HUES48 (cell line): ENCODE measurements at regions not wholly inside any gene's neighbourhood (a gene's known extent, or its start where the extent isn't known, plus 50 kb on each side); places are given as distances from the start of the nearest gene placed in this dataset.

Source experiments
- H3K27ac ChIP-seq: one replicate; pipeline ENCODE4 v1.7.0; 2013; ENCODE audit warnings: low read depth, low read length, inconsistent platforms
- H3K27me3 ChIP-seq: 2 replicates; pipeline ENCODE4 v1.6.1; 2013; ENCODE audit warnings: mild to moderate bottlenecking, low read length; ENCODE audit not compliant: control insufficient read depth, insufficient read depth
- H3K36me3 ChIP-seq: 2 replicates; pipeline ENCODE4 v1.6.1; 2013; ENCODE audit warnings: low read length; ENCODE audit not compliant: control insufficient read depth, insufficient read depth
- H3K4me1 ChIP-seq: 2 replicates; pipeline ENCODE4 v1.6.1; 2013; ENCODE audit warnings: mild to moderate bottlenecking, low read length; ENCODE audit not compliant: control insufficient read depth, insufficient read depth
- H3K4me3 ChIP-seq: 2 replicates; pipeline ENCODE4 v1.5.1; 2013; ENCODE audit warnings: mild to moderate bottlenecking, low read depth, low read length
- H3K9ac ChIP-seq: 2 replicates; pipeline ENCODE4 v1.6.1; 2013; ENCODE audit warnings: mild to moderate bottlenecking, low read depth, low read length, moderate library complexity
- H3K9me3 ChIP-seq: 2 replicates; pipeline ENCODE4 v1.6.1; 2013; ENCODE audit warnings: low read length; ENCODE audit not compliant: control insufficient read depth, insufficient read depth

DNA sequence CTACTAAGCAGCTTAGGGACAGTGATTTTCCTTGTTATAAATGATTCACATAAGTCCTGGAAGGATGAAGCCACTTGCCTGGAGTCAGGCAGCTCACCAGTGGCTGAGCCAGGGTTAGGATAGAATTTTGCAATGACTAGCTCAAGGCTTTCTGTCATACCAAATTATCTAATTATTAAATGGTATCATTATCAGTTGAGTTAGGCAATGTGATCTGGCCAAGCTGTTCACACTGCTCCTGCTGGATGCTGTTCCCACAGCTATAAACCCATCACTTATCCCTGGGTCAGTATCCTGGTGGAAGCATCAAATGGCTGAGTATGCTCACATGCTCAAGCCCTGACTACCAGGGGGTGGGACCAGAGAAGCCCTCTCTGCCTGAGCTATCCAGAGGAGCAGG, 235.2 kb downstream of the MTX2 start:
- Histone ChIP-seq H3K36me3 (no peaks in the 10 kb centered on the region), H3K4me3 (no peak overlapping the region), H3K4me1 (no peaks in the 10 kb centered on the region), H3K27ac (no peak overlapping the region), H3K9ac (no peak overlapping the region), H3K9me3 (no peaks in the 10 kb centered on the region), H3K27me3 (peaks cover 8% of the 10 kb centered on the region; the same call in 1 of the 2 replicates)

DNA sequence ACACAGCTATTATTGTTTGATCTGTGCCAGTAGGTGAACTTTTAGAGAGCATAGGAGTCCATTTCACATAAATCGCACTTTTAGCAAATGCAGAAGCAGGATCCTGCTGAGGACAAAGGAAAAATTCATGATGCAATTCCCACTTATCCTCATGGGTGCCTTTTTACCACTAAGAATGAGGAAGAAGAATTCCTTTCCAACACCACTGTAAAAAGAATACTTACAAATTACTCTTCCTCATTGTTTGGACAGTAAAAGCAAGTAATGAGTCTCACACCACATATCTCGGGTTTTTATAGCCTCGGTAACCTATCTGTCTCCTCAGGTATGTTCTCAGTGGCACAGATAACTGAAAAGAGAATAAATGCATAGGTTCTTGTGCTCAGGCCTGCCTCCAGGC, 238.5 kb downstream of the MTX2 start:
- no peak overlapping the region for H3K27ac ChIP-seq
- no peak overlapping the region for H3K4me3 ChIP-seq
- H3K27me3 ChIP-seq = peaks cover 8% of the 10 kb centered on the region; the same call in 1 of the 2 replicates
- H3K36me3 ChIP-seq = no peaks in the 10 kb centered on the region
- H3K4me1 ChIP-seq = no peaks in the 10 kb centered on the region
- no peak overlapping the region for H3K9ac ChIP-seq
- no peaks in the 10 kb centered on the region for H3K9me3 ChIP-seq

DNA sequence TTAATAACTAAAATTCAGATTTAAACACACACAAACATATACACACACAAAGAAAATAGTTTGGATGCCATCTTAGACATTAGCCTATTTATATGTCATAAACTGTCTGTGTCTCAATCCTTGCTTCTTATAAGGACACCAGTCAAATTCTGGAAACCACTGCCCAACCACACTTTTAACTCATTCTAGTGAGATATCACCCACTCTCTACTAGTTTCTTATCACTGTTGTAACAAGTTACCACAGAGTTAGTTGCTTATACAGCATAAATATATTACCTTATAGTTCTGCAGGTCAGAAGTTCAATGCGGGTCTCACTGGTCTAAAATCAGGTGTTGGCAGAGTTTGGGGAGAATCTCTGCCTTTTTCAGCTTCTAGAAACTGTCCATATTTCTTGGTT, 239.1 kb downstream of the MTX2 start:
- Histone ChIP-seq H3K27me3 (peaks cover 8% of the 10 kb centered on the region; the same call in 1 of the 2 replicates), H3K9ac (no peak overlapping the region), H3K36me3 (no peaks in the 10 kb centered on the region), H3K9me3 (no peaks in the 10 kb centered on the region), H3K4me3 (no peak overlapping the region), H3K4me1 (no peaks in the 10 kb centered on the region), H3K27ac (no peak overlapping the region)

- Histone ChIP-seq H3K9ac (no peak overlapping the region), H3K27ac (no peak overlapping the region), H3K36me3 (no peaks in the 10 kb centered on the region), H3K9me3 (no peaks in the 10 kb centered on the region), H3K4me3 (no peak overlapping the region), H3K4me1 (no peaks in the 10 kb centered on the region), H3K27me3 (peaks cover 8% of the 10 kb centered on the region; the same call in 1 of the 2 replicates)
Measured at GRCh38 chr2:176508984-176509740, 239.9 kb downstream of the MTX2 start.

DNA sequence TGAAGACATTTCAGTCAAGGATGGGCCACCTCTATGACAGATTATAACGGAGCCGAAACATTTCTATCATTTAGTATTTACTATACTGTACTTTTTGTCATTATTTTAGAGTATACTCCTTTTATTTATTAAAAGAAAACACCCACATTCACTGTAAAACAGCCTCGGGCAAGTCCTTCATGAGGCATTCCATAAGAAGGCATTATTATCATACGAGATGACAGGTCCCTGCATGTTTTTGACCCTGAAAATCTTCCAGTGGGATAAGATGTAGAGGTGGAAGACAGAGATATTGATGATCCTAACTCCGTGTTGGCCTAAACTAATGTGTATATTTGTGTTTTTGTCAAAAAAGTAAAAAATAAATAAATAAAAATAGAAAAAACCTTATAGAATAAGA, 245.0 kb downstream of the MTX2 start:
- no peak overlapping the region for H3K27ac ChIP-seq
- no peaks in the 10 kb centered on the region for H3K36me3 ChIP-seq
- H3K4me1 ChIP-seq = no peaks in the 10 kb centered on the region
- H3K9ac ChIP-seq = no peak overlapping the region
- H3K9me3 ChIP-seq = no peaks in the 10 kb centered on the region
- no peak overlapping the region for H3K4me3 ChIP-seq
- H3K27me3 ChIP-seq = peaks cover 45% of the 10 kb centered on the region

- H3K9ac ChIP-seq = no peak overlapping the region
- H3K27ac ChIP-seq = no peak overlapping the region
- no peaks in the 10 kb centered on the region for H3K36me3 ChIP-seq
- H3K4me1 ChIP-seq = no peaks in the 10 kb centered on the region
- H3K27me3 ChIP-seq = peaks cover 52% of the 10 kb centered on the region
- no peaks in the 10 kb centered on the region for H3K9me3 ChIP-seq
- no peak overlapping the region for H3K4me3 ChIP-seq
Measured at GRCh38 chr2:176514805-176515500, 245.7 kb downstream of the MTX2 start.

DNA sequence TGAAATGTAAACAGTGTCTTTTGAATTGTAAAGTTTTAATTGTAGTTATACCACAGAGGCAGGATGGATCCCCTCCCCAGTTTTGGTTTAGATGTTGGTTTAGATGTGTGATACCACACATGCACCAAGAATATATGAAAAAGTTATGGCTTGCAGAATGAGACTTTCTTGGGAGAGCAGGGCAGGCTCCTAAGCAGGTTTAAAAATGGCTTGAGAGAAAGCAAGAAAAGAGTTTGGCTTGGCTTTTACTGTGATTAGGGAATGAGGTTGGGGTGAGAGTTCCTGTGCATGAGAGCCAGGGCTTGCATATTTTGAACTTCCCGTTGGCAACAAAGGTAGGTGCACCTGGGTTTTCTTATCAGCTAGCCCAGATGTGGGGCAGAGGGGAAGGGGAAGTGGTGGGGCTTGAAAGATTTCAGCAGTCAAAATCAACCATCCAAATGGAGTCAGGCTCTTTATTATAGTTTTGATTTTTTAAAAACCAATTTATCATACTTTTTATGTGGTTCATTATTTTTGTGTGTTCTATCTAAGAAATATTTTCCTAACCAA, 246.9 kb downstream of the MTX2 start:
- no peak overlapping the region for H3K4me3 ChIP-seq
- peaks cover 64% of the 10 kb centered on the region for H3K27me3 ChIP-seq
- H3K9me3 ChIP-seq = no peaks in the 10 kb centered on the region
- no peaks in the 10 kb centered on the region for H3K36me3 ChIP-seq
- H3K27ac ChIP-seq = no peak overlapping the region
- H3K9ac ChIP-seq = no peak overlapping the region
- H3K4me1 ChIP-seq = no peaks in the 10 kb centered on the region

DNA sequence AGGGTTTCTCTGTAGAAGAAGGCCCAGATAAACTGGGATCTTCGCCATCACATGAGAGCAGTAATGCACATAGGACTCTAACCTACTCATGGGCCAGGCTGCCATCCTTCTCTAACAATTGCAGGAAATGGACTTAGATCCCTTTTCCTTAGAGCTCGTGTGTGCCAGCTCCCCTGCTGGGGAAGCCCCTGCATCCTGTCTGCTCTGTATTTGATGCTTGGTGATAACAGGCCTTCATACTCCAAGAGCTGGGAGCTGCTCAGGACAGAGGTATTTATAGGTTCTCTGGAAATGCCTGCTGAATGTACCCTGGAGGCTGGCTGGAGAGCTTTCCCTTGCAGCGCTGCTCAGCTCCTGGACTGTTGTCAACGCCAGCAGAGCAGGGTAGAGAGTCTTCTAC, 249.6 kb downstream of the MTX2 start:
- peaks cover 82% of the 10 kb centered on the region for H3K27me3 ChIP-seq
- H3K9me3 ChIP-seq = no peaks in the 10 kb centered on the region
- H3K4me1 ChIP-seq = no peaks in the 10 kb centered on the region
- H3K4me3 ChIP-seq = no peak overlapping the region
- H3K9ac ChIP-seq = no peak overlapping the region
- H3K36me3 ChIP-seq = no peaks in the 10 kb centered on the region
- H3K27ac ChIP-seq = no peak overlapping the region

- no peak overlapping the region for H3K4me3 ChIP-seq
- H3K27ac ChIP-seq = no peak overlapping the region
- H3K4me1 ChIP-seq = no peaks in the 10 kb centered on the region
- no peaks in the 10 kb centered on the region for H3K9me3 ChIP-seq
- peaks cover 60% of the 10 kb centered on the region for H3K27me3 ChIP-seq
- no peak overlapping the region for H3K9ac ChIP-seq
- no peaks in the 10 kb centered on the region for H3K36me3 ChIP-seq
Measured at GRCh38 chr2:176521878-176522670, 252.8 kb downstream of the MTX2 start.

GRCh38 chr2:176525086-176525485, 255.8 kb downstream of the MTX2 start:
- H3K27me3 ChIP-seq = peaks cover 30% of the 10 kb centered on the region
- H3K4me3 ChIP-seq = no peak overlapping the region

More at GRCh38 chr2:176525086-176525485, 255.8 kb downstream of the MTX2 start:
- Histone ChIP-seq H3K27ac (no peak overlapping the region), H3K9ac (no peak overlapping the region), H3K36me3 (no peaks in the 10 kb centered on the region), H3K9me3 (no peaks in the 10 kb centered on the region), H3K4me1 (no peaks in the 10 kb centered on the region)
